Trophoblast cell (in vitro differentiated cells and primary cell): ENCODE measurements at regions not wholly inside any gene's neighbourhood (a gene's known extent, or its start where the extent isn't known, plus 50 kb on each side); places are given as distances from the start of the nearest gene placed in this dataset.

ENCODE experiments used
- DNase-seq, 2 donors: peaks; one replicate each; pipeline ENCODE4 v3.0.0-alpha.2; 2016
- H2AFZ ChIP-seq: 2 replicates; pipeline ENCODE4 v1.6.1; 2013; ENCODE audit warnings: low read length, moderate library complexity, mild to moderate bottlenecking; ENCODE audit not compliant: insufficient read depth, poor library complexity
- H2AK5ac ChIP-seq: 2 replicates; pipeline ENCODE4 v1.6.1; 2013; ENCODE audit warnings: mild to moderate bottlenecking, low read length
- H2BK120ac ChIP-seq: 2 replicates; pipeline ENCODE4 v1.6.1; 2013; ENCODE audit warnings: low read length, mild to moderate bottlenecking, moderate library complexity; ENCODE audit not compliant: insufficient read depth, poor library complexity
- H2BK12ac ChIP-seq: 2 replicates; pipeline ENCODE4 v1.6.1; 2013; ENCODE audit warnings: mild to moderate bottlenecking, low read length, moderate library complexity
- H2BK5ac ChIP-seq: 2 replicates; pipeline ENCODE4 v1.6.1; 2013; ENCODE audit warnings: low read length, low read depth, moderate library complexity, mild to moderate bottlenecking; ENCODE audit not compliant: poor library complexity
- H3K14ac ChIP-seq: 2 replicates; pipeline ENCODE4 v1.6.1; 2013; ENCODE audit warnings: mild to moderate bottlenecking, low read length
- H3K18ac ChIP-seq: 2 replicates; pipeline ENCODE4 v1.6.1; 2013; ENCODE audit warnings: mild to moderate bottlenecking, low read length
- H3K23ac ChIP-seq: 2 replicates; pipeline ENCODE4 v1.6.1; 2013; ENCODE audit warnings: low read length
- H3K27ac ChIP-seq: 2 replicates; pipeline ENCODE4 v1.5.1; 2013; ENCODE audit warnings: low read depth, mild to moderate bottlenecking, inconsistent platforms, low read length, moderate library complexity
- H3K27me3 ChIP-seq: 2 replicates; pipeline ENCODE4 v1.6.1; 2013; ENCODE audit warnings: inconsistent platforms, mild to moderate bottlenecking, low read length, moderate library complexity; ENCODE audit not compliant: insufficient read depth
- H3K36me3 ChIP-seq, 2 experiments: 1 replicate in 1 of 2; 2 replicates in 1 of 2; pipeline ENCODE4 v1.6.1; 2013; ENCODE audit warnings: low read length in 2 of 2, mild to moderate bottlenecking in 2 of 2, moderate library complexity in 1 of 2; ENCODE audit not compliant: insufficient read depth in 2 of 2, control insufficient read depth in 1 of 2
- H3K4ac ChIP-seq: 2 replicates; pipeline ENCODE4 v1.6.1; 2013; ENCODE audit warnings: low read depth, mild to moderate bottlenecking, low read length, moderate library complexity
- H3K4me1 ChIP-seq, 2 experiments: 1 replicate in 1 of 2; 2 replicates in 1 of 2; pipeline ENCODE4 v1.6.1; 2013; ENCODE audit warnings: low read length in 2 of 2, mild to moderate bottlenecking in 2 of 2, moderate library complexity in 1 of 2; ENCODE audit not compliant: insufficient read depth in 2 of 2, control insufficient read depth in 1 of 2
- H3K4me2 ChIP-seq: 2 replicates; pipeline ENCODE4 v1.6.1; 2013; ENCODE audit warnings: inconsistent platforms, mild to moderate bottlenecking, low read length, moderate library complexity
- H3K4me3 ChIP-seq: 2 replicates; pipeline ENCODE4 v1.5.1; 2013; ENCODE audit warnings: mild to moderate bottlenecking, low read depth, low read length, inconsistent platforms
- H3K79me1 ChIP-seq: one replicate; pipeline ENCODE4 v1.6.1; 2013; ENCODE audit warnings: low read length
- H3K79me2 ChIP-seq: 2 replicates; pipeline ENCODE4 v1.6.1; 2013; ENCODE audit warnings: low read length, mild to moderate bottlenecking; ENCODE audit not compliant: control insufficient read depth, insufficient read depth, poor library complexity
- H3K9ac ChIP-seq: 2 replicates; pipeline ENCODE4 v1.6.1; 2013; ENCODE audit warnings: mild to moderate bottlenecking, low read length
- H3K9me3 ChIP-seq: 2 replicates; pipeline ENCODE4 v1.6.1; 2013; ENCODE audit warnings: low read depth, mild to moderate bottlenecking, control low read depth, inconsistent platforms, low read length; ENCODE audit not compliant: insufficient read depth
- H4K12ac ChIP-seq: 2 replicates; pipeline ENCODE4 v1.6.1; 2013; ENCODE audit warnings: low read depth, mild to moderate bottlenecking, low read length, moderate library complexity
- H4K8ac ChIP-seq: 2 replicates; pipeline ENCODE4 v1.6.1; 2013; ENCODE audit warnings: low read depth, mild to moderate bottlenecking, low read length, moderate library complexity
- H4K91ac ChIP-seq: one replicate; pipeline ENCODE4 v1.6.1; 2013; ENCODE audit warnings: low read depth, mild to moderate bottlenecking, low read length, moderate library complexity
- WGBS: extraction: QIAGEN DNeasy Blood & Tissue Kit; methylation state at CpG from one replicate; pipeline ENCODE4 v1.1.7; 2013; ENCODE audit warnings: missing lambda C conversion rate; ENCODE audit not compliant: insufficient read length, insufficient coverage; ENCODE audit errors: extremely low coverage; 5-methylcytosine and 5-hydroxymethylcytosine counted together

DNA sequence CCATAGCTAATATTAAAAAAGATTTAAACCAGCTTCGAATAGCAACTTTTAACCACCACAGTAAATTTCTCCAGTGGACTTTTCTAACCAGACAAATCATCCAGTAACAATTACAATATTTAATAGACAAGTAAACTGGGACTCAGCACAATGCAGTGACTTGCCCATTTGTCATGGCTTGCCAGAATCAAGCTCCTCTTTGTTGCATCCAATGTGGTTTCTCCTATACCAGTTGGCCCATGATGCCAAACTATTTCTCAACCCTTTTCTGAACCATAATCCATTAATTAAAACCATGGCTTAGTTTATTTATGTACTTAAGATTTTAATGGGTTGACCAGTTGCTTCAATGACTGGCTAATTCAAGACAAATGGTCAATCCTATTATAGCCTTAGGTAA, 64.4 kb downstream of the DIO2 start:
- Histone ChIP-seq H3K23ac (no peak overlapping the region), H3K36me3 (no peaks in the 10 kb centered on the region), H3K27me3 (no peaks in the 10 kb centered on the region), H4K8ac (no peak overlapping the region), H3K9ac (no peak overlapping the region), H3K9me3 (no peaks in the 10 kb centered on the region), H2AK5ac (no peak overlapping the region), H3K14ac (no peak overlapping the region), H2BK12ac (no peak overlapping the region), H4K91ac (no peak overlapping the region), H3K4me2 (no peak overlapping the region), H3K79me1 (no peaks in the 10 kb centered on the region), H3K79me2 (no peaks in the 10 kb centered on the region), H3K4ac (no peak overlapping the region), H3K18ac (no peak overlapping the region), H3K4me3 (no peak overlapping the region), H3K4me1 (no peaks in the 10 kb centered on the region), H3K27ac (no peak overlapping the region), H2AFZ (no peak overlapping the region), H2BK5ac (no peak overlapping the region), H4K12ac (no peak overlapping the region), H2BK120ac (no peak overlapping the region)
- no CpG with 5 or more reads among the region's 1 CpG for WGBS
- no peak for DNase-seq

DNA sequence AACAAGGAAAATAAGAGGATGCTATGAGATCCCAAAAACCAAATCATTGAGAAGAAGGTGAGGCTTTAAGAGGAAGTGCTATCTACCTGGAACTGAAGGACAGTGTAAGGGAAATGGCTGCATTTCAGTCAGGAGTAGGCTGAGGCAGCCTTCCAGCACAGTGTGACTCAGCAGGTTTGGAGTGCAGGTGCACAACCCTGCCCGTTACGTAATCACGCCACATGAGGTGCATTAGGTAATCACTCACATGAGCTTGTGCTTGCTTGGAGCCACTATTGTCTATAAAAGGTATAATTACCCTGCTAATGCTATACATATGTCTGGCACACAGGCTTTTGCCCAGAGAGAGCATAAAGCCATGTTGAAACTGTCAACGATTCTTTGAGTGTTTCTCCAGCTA, 74.9 kb downstream of the DIO2 start:
- no peak overlapping the region for H2AFZ ChIP-seq
- H2BK5ac ChIP-seq: no peak overlapping the region
- H3K9me3 ChIP-seq: peaks cover 2% of the 10 kb centered on the region
- H3K9ac ChIP-seq: no peak overlapping the region
- H4K91ac ChIP-seq: no peak overlapping the region
- no peaks in the 10 kb centered on the region for H3K27me3 ChIP-seq
- H3K4me3 ChIP-seq: no peak overlapping the region
- WGBS: no CpG with 5 or more reads among the region's 4 CpGs
- no peak overlapping the region for H4K8ac ChIP-seq
- H3K36me3 ChIP-seq: no peaks in the 10 kb centered on the region
- no peaks in the 10 kb centered on the region for H3K79me1 ChIP-seq
- no peak overlapping the region for H3K23ac ChIP-seq
- no peak overlapping the region for H3K18ac ChIP-seq
- no peak overlapping the region for H3K14ac ChIP-seq
- H4K12ac ChIP-seq: no peak overlapping the region
- H3K4me2 ChIP-seq: no peak overlapping the region
- DNase-seq: peak; percentile 70 to 80
- no peak overlapping the region for H2BK120ac ChIP-seq
- H2AK5ac ChIP-seq: no peak overlapping the region
- H3K4me1 ChIP-seq: no peaks in the 10 kb centered on the region
- no peak overlapping the region for H3K4ac ChIP-seq
- no peak overlapping the region for H3K27ac ChIP-seq
- H2BK12ac ChIP-seq: no peak overlapping the region
- no peaks in the 10 kb centered on the region for H3K79me2 ChIP-seq

DNA sequence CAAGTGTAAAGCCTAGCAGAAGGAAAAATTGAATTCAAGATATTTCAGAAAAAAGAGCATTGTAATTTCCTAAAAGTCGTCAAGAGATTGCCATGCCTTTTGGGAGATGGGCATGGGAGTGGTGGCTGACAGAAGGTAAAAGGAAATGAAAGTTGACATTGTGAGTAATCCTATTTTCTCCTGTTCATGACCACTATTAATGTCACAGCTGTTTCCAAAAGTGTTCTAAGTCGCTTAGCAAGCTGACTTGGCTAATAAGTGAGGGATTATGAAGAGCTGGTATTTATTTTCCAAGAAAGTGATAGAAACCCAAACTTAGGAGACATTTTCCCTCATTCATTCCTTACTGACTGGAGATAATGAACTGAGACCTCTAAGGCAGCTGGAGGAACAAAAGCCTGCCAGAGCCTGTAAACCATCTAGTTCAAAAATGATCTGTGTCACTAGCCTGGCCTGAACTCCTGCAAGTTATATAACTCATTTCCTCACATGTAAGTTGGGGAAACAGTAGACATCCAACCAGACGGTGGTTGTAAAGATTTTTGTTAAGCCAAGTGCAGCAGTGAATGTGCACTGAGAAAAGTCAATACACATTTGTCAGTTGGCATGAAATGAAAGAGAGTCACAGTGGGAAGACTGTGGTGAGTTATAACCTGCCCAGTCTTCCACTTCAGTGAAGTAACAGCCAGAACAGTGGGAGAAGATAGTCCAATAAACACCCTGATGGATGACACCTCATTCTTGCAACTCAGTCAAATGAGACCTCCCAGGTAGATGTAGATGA, 75.8 kb downstream of the DIO2 start:
- H3K23ac ChIP-seq: no peak overlapping the region
- H3K4me1 ChIP-seq: no peaks in the 10 kb centered on the region
- H3K9ac ChIP-seq: no peak overlapping the region
- no peak overlapping the region for H3K27ac ChIP-seq
- no peaks in the 10 kb centered on the region for H3K79me1 ChIP-seq
- H3K4me3 ChIP-seq: no peak overlapping the region
- WGBS: no CpG with 5 or more reads among the region's 3 CpGs
- H2BK5ac ChIP-seq: no peak overlapping the region
- no peak overlapping the region for H4K91ac ChIP-seq
- H2AFZ ChIP-seq: no peak overlapping the region
- H3K27me3 ChIP-seq: no peaks in the 10 kb centered on the region
- no peak overlapping the region for H2BK12ac ChIP-seq
- H2AK5ac ChIP-seq: no peak overlapping the region
- H4K12ac ChIP-seq: no peak overlapping the region
- H3K4me2 ChIP-seq: no peak overlapping the region
- H3K14ac ChIP-seq: no peak overlapping the region
- H2BK120ac ChIP-seq: no peak overlapping the region
- no peak overlapping the region for H3K18ac ChIP-seq
- H4K8ac ChIP-seq: no peak overlapping the region
- H3K9me3 ChIP-seq: peaks cover 2% of the 10 kb centered on the region
- H3K79me2 ChIP-seq: no peaks in the 10 kb centered on the region
- H3K36me3 ChIP-seq: no peaks in the 10 kb centered on the region
- no peak overlapping the region for H3K4ac ChIP-seq
- no peak for DNase-seq

DNA sequence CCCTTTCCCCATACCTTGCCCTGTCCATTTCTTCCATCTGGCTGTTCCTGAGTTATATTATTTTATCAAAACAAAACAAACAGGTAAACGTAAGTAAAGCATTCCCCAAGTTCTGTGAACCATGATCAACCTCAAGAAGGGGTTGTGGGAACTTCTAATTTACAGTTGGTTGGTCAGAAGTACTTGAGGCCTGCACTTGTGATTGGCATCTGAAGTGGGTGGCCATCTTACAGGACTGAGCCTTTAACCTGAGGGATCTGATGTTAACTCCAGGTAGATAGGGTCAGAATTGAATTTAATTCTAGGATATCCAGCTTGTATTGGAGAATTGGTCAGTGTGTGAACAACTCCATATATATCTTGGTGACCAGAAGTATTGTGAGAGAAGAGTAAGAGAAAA, 77.0 kb downstream of the DIO2 start:
- H2AK5ac ChIP-seq: no peak overlapping the region
- H4K12ac ChIP-seq: no peak overlapping the region
- DNase-seq: no peak
- H2BK5ac ChIP-seq: no peak overlapping the region
- no peaks in the 10 kb centered on the region for H3K27me3 ChIP-seq
- no peak overlapping the region for H4K8ac ChIP-seq
- no peak overlapping the region for H2BK12ac ChIP-seq
- no peak overlapping the region for H3K27ac ChIP-seq
- no peaks in the 10 kb centered on the region for H3K36me3 ChIP-seq
- no peak overlapping the region for H3K4me3 ChIP-seq
- H3K4ac ChIP-seq: no peak overlapping the region
- H3K79me2 ChIP-seq: no peaks in the 10 kb centered on the region
- no peak overlapping the region for H3K18ac ChIP-seq
- WGBS: no CpG with 5 or more reads among the region's 1 CpG
- H3K79me1 ChIP-seq: no peaks in the 10 kb centered on the region
- no peak overlapping the region for H3K23ac ChIP-seq
- H2AFZ ChIP-seq: no peak overlapping the region
- no peak overlapping the region for H4K91ac ChIP-seq
- H2BK120ac ChIP-seq: no peak overlapping the region
- H3K14ac ChIP-seq: no peak overlapping the region
- H3K4me2 ChIP-seq: no peak overlapping the region
- no peaks in the 10 kb centered on the region for H3K4me1 ChIP-seq
- peaks cover 2% of the 10 kb centered on the region for H3K9me3 ChIP-seq
- H3K9ac ChIP-seq: no peak overlapping the region
